ENCODE measurements at regions not wholly inside any gene's neighbourhood (a gene's known extent, or its start where the extent isn't known, plus 50 kb on each side); places are given as distances from the start of the nearest gene placed in this dataset.

GRCh38 chr3:134087060-134087974 is 57.6 kb upstream of the SLCO2A1 start:
- Histone ChIP-seq H2AFZ (no peak overlapping the region), H3K9me2 (ENCODE audit: insufficient read depth) (0 out of 2 replicates have a peak, but pooled peaks cover 3% of the 10 kb centered on the region), H4K20me1 (replicated peaks; ENCODE audit: insufficient read depth) (no peaks in the 10 kb centered on the region), H3K4me3 (no peak overlapping the region), H3K4me2 (no peak overlapping the region), H3K79me2 (replicated peaks; ENCODE audit: insufficient read depth) (no peaks in the 10 kb centered on the region), H3K27ac (ENCODE audit: low read depth) (no peak overlapping the region), H3K27me3 (ENCODE audit: insufficient read depth) (no peaks in the 10 kb centered on the region), H3K36me3 (ENCODE audit: insufficient read depth) (no peaks in the 10 kb centered on the region), H3K4me1 (ENCODE audit: insufficient read depth) (no peaks in the 10 kb centered on the region), H3F3A (replicated peaks; ENCODE audit: low read depth) (no peaks in the 10 kb centered on the region)
- Mint-ChIP-seq H3K9me3 (peaks cover 6% of the 10 kb centered on the region; the same call in 2 of the 3 replicates), H3K4me1 (no peaks in the 10 kb centered on the region), H3K27ac (no peak overlapping the region), H3K4me3 (no peak overlapping the region), H3K27me3 (ENCODE audit: insufficient read depth, low read depth, poor library complexity) (no peaks in the 10 kb centered on the region), H3K36me3 (ENCODE audit: low read depth) (no peaks in the 10 kb centered on the region)
- TF ChIP-seq CREB1 (CRISPR knock-in tag; IDR thresholded peaks at IDR 0.05; ENCODE audit: low read depth) (no peak), ZNF114 (CRISPR knock-in tag; IDR thresholded peaks at IDR 0.05) (no peak), POLR2AphosphoS5 (IDR thresholded peaks at IDR 0.05; ENCODE audit: low read depth) (no peak), EZH2phosphoT487 (IDR thresholded peaks at IDR 0.05; ENCODE audit: unreplicated experiment) (no peak), NANOG (IDR thresholded peaks at IDR 0.05; ENCODE audit: borderline replicate concordance) (no peak), ZNF462 (CRISPR knock-in tag; IDR thresholded peaks at IDR 0.05) (no peak), STAT1 (IDR thresholded peaks at IDR 0.05; ENCODE audit: unreplicated experiment) (no peak), JUNB (IDR thresholded peaks at IDR 0.05; ENCODE audit: unreplicated experiment) (no peak)
- TF ChIP-seq, protein P1, sequence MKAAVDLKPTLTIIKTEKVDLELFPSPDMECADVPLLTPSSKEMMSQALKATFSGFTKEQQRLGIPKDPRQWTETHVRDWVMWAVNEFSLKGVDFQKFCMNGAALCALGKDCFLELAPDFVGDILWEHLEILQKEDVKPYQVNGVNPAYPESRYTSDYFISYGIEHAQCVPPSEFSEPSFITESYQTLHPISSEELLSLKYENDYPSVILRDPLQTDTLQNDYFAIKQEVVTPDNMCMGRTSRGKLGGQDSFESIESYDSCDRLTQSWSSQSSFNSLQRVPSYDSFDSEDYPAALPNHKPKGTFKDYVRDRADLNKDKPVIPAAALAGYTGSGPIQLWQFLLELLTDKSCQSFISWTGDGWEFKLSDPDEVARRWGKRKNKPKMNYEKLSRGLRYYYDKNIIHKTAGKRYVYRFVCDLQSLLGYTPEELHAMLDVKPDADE (IDR thresholded peaks at IDR 0.05) = no peak
- TF ChIP-seq, protein P2, sequence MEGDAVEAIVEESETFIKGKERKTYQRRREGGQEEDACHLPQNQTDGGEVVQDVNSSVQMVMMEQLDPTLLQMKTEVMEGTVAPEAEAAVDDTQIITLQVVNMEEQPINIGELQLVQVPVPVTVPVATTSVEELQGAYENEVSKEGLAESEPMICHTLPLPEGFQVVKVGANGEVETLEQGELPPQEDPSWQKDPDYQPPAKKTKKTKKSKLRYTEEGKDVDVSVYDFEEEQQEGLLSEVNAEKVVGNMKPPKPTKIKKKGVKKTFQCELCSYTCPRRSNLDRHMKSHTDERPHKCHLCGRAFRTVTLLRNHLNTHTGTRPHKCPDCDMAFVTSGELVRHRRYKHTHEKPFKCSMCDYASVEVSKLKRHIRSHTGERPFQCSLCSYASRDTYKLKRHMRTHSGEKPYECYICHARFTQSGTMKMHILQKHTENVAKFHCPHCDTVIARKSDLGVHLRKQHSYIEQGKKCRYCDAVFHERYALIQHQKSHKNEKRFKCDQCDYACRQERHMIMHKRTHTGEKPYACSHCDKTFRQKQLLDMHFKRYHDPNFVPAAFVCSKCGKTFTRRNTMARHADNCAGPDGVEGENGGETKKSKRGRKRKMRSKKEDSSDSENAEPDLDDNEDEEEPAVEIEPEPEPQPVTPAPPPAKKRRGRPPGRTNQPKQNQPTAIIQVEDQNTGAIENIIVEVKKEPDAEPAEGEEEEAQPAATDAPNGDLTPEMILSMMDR (conservative IDR thresholded peaks at IDR 0.05; ENCODE audit: low read depth in 2 of 2) = no peak
- TF ChIP-seq, protein P3, sequence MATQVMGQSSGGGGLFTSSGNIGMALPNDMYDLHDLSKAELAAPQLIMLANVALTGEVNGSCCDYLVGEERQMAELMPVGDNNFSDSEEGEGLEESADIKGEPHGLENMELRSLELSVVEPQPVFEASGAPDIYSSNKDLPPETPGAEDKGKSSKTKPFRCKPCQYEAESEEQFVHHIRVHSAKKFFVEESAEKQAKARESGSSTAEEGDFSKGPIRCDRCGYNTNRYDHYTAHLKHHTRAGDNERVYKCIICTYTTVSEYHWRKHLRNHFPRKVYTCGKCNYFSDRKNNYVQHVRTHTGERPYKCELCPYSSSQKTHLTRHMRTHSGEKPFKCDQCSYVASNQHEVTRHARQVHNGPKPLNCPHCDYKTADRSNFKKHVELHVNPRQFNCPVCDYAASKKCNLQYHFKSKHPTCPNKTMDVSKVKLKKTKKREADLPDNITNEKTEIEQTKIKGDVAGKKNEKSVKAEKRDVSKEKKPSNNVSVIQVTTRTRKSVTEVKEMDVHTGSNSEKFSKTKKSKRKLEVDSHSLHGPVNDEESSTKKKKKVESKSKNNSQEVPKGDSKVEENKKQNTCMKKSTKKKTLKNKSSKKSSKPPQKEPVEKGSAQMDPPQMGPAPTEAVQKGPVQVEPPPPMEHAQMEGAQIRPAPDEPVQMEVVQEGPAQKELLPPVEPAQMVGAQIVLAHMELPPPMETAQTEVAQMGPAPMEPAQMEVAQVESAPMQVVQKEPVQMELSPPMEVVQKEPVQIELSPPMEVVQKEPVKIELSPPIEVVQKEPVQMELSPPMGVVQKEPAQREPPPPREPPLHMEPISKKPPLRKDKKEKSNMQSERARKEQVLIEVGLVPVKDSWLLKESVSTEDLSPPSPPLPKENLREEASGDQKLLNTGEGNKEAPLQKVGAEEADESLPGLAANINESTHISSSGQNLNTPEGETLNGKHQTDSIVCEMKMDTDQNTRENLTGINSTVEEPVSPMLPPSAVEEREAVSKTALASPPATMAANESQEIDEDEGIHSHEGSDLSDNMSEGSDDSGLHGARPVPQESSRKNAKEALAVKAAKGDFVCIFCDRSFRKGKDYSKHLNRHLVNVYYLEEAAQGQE (IDR thresholded peaks at IDR 0.05; ENCODE audit: unreplicated experiment) = no peak
- ATAC-seq (no peak), DNase-seq (ENCODE audit: low spot score) (no peak)
